BLaER1 treated with 17β-estradiol and CSF1 and Interleukin-3, amounts not matched to agents 10 nM and 100 nM (cell line): ENCODE measurements at regions not wholly inside any gene's neighbourhood (a gene's known extent, or its start where the extent isn't known, plus 50 kb on each side); places are given as distances from the start of the nearest gene placed in this dataset.

Experiments
- H3K27ac ChIP-seq, 11 experiments: shearing (Covaris generic); formaldehyde crosslinking; 2 replicates each; pipeline ENCODE4 v1.8.1; 2022
- H3K27me3 ChIP-seq, 11 experiments: shearing (Covaris generic); formaldehyde crosslinking; 2 replicates each; pipeline ENCODE4 v1.8.1; 2022
- H3K36me3 ChIP-seq, 11 experiments: shearing (Covaris generic); formaldehyde crosslinking; 2 replicates each; pipeline ENCODE4 v1.8.1; 2022
- H3K4me1 ChIP-seq, 10 experiments: shearing (Covaris generic); formaldehyde crosslinking; 2 replicates each; pipeline ENCODE4 v1.8.1; 2022
- H3K4me2 ChIP-seq, 11 experiments: shearing (Covaris generic); formaldehyde crosslinking; 2 replicates each; pipeline ENCODE4 v1.8.1; 2022
- H3K4me3 ChIP-seq, 10 experiments: shearing (Covaris generic); formaldehyde crosslinking; 2 replicates each; pipeline ENCODE4 v1.8.1; 2022
- H3K9ac ChIP-seq, 11 experiments: shearing (Covaris generic); formaldehyde crosslinking; 2 replicates each; pipeline ENCODE4 v1.8.1; 2022
- H3K9me3 ChIP-seq, 11 experiments: shearing (Covaris generic); formaldehyde crosslinking; replicated peaks in 1 of 11; 2 replicates each; pipeline ENCODE4 v1.8.1; 2022
- H4K20me1 ChIP-seq, 11 experiments: shearing (Covaris generic); formaldehyde crosslinking; 2 replicates each; pipeline ENCODE4 v1.8.1; 2022
- Cebpa-rat ChIP-seq, 11 experiments: shearing (Covaris generic); IDR thresholded peaks; 2 replicates each; pipeline ENCODE4 v1.8.1; 2022

DNA sequence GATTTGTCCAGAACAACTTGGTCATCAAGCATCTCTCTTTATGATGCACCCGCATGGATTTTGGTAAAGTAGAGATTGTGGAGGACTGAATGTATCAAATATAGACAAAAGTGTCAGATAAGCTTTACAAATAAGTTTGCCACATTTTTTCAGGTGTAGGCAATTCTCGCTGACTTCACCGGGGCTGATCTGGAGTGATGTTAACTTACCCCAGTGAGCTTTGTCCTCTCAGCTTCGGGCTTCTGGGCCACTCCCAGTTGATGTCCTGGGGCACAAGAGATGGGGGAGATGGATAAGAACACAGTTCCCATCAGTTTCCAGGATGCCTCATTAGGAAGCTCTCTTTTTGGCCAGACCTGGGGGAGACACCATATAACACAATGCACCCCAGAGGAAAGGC is 117.7 kb downstream of the ETS2 start:
- H3K4me1 ChIP-seq, result peaks cover 12 to 35% (median 14%) of the 10 kb centered on the region in 10 experiments
- H3K27me3 ChIP-seq, result peaks cover 0 to 6% (median 0%) of the 10 kb centered on the region in 11 experiments; a peak in 1 of 22 replicates
- H3K9me3 ChIP-seq, result peaks cover 0 to 17% (median 5%) of the 10 kb centered on the region in 11 experiments; a peak in 7 of 22 replicates
- no peak for TF ChIP-seq Cebpa-rat (IDR thresholded peaks at IDR 0.05)
- H3K9ac ChIP-seq, result no peak overlapping the region
- no peak overlapping the region for H3K4me2 ChIP-seq
- H3K27ac ChIP-seq, result no peak overlapping the region
- no peaks in the 10 kb centered on the region for H4K20me1 ChIP-seq
- no peaks in the 10 kb centered on the region for H3K36me3 ChIP-seq
- no peak overlapping the region for H3K4me3 ChIP-seq

DNA sequence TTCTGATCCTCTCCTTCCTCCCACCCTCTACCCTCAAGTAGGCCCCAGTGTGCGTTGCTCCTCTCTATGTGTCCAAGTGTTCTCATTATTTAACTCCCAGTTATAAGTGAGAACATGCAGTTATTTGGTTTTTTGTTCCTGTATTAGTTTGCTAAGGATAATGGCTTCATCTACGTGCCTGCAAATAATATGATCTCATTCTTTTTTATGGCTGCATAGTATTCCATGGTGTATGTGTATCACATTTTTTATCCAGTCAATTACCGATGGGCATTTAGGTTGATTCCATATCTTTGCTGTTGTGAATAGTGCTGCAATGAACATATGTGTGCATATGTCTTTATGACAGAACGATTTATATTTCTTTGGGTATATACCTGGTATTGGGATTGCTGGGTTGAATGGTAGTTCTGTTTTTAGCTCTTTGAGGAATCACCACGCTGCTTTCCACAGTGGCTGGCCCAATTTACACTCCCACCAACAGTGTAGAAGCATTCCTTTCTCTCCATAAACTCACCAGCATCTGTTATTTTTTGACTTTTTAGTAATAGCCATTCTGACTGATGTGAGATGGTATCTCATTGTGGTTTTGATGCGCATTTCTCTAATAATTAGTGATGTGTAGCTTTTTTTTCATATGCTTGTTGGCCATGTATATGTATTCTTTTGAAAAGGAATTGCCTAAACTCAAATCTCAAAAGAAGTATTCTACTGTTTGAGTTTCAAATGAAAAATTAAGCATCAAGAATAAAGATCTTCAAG is 116.9 kb downstream of the ETS2 start:
- no peak for TF ChIP-seq Cebpa-rat (IDR thresholded peaks at IDR 0.05)
- H3K4me2 ChIP-seq, result no peak overlapping the region
- H3K27me3 ChIP-seq, result peaks cover 0 to 6% (median 0%) of the 10 kb centered on the region in 11 experiments; a peak in 1 of 22 replicates
- no peak overlapping the region for H3K4me3 ChIP-seq
- H4K20me1 ChIP-seq, result no peaks in the 10 kb centered on the region
- no peaks in the 10 kb centered on the region for H3K36me3 ChIP-seq
- H3K27ac ChIP-seq, result no peak overlapping the region
- no peak overlapping the region for H3K9ac ChIP-seq
- H3K4me1 ChIP-seq, result peaks cover 12 to 37% (median 14%) of the 10 kb centered on the region in 10 experiments
- H3K9me3 ChIP-seq, result peaks cover 0 to 13% (median 4%) of the 10 kb centered on the region in 11 experiments; a peak in 5 of 22 replicates

DNA sequence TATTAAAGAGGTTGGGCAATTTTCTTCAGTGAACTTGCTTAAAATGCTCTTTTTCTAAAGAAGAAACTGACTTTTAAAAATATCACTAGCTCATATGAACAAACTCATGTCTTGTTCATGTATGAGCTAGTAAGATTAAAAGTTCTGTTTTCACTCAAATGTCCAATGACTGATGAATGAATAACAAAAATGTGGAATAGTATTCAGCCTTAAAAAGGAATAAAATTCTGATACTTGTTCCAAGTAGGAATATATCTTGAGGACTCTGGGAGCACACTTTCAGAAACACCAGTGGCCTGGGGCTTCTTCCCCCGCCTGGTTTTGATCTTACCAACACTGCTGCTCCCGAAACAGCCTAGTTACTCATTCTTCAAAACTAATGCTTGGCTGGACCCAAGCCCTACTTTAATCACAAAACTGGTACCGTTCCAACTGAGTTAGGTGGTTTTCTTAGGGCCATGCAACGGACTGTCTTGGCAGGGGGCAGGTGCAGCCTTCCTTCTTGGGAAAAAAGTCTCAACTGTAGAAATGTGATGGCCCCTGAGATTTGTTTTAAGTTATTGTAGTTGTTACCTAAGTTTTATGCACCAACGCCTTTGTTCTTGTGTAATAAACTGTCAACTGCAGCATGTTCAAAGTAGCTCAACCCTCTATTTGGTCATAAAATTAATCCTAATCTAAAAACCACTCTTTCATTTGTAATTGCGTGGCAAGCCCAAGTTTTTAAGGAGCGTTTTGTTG is 116.0 kb downstream of the ETS2 start:
- Histone ChIP-seq H3K27me3 (peaks cover 0 to 1% (median 0%) of the 10 kb centered on the region in 11 experiments; a peak in 1 of 22 replicates), H3K4me1 (peaks cover 12 to 29% (median 14%) of the 10 kb centered on the region in 10 experiments), H3K36me3 (no peaks in the 10 kb centered on the region), H3K9ac (no peak overlapping the region), H3K27ac (no peak overlapping the region), H3K9me3 (peaks cover 0 to 13% (median 4%) of the 10 kb centered on the region in 11 experiments; a peak in 5 of 22 replicates), H3K4me2 (no peak overlapping the region), H3K4me3 (no peak overlapping the region), H4K20me1 (no peaks in the 10 kb centered on the region)
- TF ChIP-seq Cebpa-rat (IDR thresholded peaks at IDR 0.05), result no peak

DNA sequence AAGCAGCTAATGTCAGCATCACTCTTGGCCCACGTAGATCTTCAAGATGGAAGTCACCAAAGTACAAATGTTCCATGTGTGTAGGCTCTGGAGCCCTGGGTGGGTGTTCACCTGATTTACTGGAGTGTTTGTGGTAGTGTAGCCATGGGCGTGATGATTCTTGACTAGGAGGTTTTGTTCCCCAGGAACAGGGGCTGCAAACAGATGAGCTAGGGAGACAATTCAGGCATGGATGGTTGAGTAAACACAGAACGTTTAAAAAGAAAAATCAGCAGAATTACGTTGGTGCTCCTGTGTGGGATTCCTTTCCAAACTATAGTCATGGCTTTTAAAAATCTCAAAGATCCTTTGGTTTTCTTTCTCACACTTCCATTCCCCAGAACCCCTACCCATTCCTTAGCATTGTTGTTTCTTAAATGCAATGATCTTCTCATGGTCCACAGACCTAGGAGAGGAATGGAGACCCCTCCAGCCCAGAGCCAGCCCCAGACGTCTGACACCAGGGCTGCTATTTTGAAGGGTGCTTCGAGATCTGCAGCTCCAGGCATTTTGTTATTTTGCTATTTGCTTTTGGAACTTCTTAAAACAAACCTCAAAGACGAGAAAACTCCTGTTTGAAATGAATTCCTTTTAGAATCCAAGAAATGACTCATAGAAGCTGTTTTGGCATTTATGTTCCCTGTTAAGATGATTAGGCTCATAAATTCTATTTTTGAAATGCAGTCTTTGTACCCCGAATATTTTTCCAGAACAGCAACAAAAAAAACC is 115.1 kb downstream of the ETS2 start:
- Histone ChIP-seq H3K4me1 (peaks cover 5 to 20% (median 6%) of the 10 kb centered on the region in 10 experiments), H3K9me3 (peaks cover 0 to 13% (median 4%) of the 10 kb centered on the region in 11 experiments; a peak in 4 of 22 replicates), H3K4me2 (no peak overlapping the region), H3K9ac (no peak overlapping the region), H3K27me3 (no peaks in the 10 kb centered on the region), H3K36me3 (no peaks in the 10 kb centered on the region), H4K20me1 (no peaks in the 10 kb centered on the region), H3K4me3 (no peak overlapping the region), H3K27ac (no peak overlapping the region)
- no peak for TF ChIP-seq Cebpa-rat (IDR thresholded peaks at IDR 0.05)

DNA sequence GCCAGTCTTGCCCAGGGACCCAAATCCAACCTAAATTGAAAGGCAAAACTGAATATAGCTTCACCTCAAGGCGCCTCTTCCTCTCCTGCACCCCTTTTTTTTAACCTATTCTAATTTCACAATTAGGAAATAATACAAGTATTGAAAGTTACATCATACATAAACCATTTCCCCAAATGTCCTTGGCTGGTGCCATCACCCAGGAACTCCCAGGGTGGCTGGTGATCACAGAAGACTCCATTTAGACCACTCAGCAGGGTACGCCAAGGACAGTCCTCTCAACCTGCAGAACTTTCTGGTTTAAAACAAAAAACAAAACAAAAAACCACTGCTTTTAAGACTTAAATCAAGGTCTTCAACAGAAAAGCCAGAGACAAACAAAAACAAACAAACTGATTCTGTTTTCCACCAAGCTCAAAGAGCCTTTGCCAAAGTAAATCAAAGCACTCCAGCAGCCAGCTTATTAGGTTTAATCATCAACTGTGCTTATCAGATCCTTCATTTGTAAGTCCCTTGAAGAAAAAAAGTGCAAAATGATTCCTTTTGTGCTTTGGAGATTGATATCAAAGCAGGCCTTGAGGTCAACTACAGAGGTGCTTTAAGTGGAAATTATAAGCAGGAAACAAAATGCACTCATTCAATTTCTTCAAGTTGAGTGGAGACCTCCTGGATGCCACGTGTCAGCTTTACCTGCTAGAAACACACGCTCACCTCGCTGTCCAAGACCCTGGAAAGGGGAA is 113.0 kb downstream of the ETS2 start:
- Histone ChIP-seq H3K27ac (no peak overlapping the region), H3K36me3 (no peaks in the 10 kb centered on the region), H3K4me1 (peaks cover 0 to 19% (median under 1%) of the 10 kb centered on the region in 10 experiments; a peak in 11 of 20 replicates)

DNA sequence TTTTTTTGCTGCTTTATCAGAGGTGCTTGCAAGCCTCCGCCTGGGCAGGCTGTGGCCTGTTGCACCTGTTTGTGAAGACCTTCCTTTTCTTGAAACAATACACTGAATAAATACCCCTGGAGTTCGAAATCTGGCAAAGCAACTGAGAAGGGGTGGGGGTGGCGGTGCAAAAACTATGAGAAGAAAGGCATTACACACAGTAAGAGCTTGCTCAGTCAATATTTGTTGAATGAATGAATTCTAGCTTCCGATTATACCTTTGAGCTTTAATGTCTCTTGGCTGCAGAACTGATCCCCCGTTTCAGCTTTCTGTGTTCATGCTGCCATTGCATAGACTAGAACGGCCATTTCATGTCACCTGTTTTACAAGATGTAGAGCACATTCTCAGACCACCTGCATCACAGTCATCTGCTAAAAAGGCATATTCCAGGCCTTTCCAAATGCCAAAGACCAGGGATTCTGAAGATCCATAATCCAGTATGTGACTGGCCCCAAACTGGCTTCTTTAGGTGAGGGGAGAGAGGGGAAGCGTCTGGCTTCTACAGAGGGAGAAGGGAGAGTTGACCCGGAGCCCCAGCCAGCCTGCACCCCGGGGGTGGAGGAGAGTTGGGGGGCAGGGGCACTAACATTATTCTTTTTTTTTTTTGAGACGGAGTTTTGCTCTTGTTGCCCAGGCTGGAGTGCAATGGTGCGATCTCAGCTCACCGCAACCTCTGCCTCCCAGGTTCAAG is 111.5 kb downstream of the ETS2 start:
- Histone ChIP-seq H3K9me3 (peaks cover 0 to 1% (median 0%) of the 10 kb centered on the region in 11 experiments; a peak in 1 of 22 replicates), H3K27ac (no peak overlapping the region), H3K4me2 (no peak overlapping the region), H4K20me1 (no peaks in the 10 kb centered on the region), H3K4me1 (peaks cover 8 to 31% (median 12%) of the 10 kb centered on the region in 10 experiments), H3K36me3 (no peaks in the 10 kb centered on the region), H3K4me3 (no peak overlapping the region), H3K27me3 (peaks cover 0 to 6% (median 0%) of the 10 kb centered on the region in 11 experiments; a peak in 1 of 22 replicates), H3K9ac (no peak overlapping the region)
- TF ChIP-seq Cebpa-rat (IDR thresholded peaks at IDR 0.05), result no peak

More for the DNA sequence above, 113.0 kb downstream of the ETS2 start:
- H3K4me2 ChIP-seq, result peak overlapping the region in 4 of 11 experiments; percentile 21 to 40 (median 27); a peak in 6 of 22 replicates
- no peaks in the 10 kb centered on the region for H3K27me3 ChIP-seq
- H3K4me3 ChIP-seq, result no peak overlapping the region
- H3K9me3 ChIP-seq, result peaks cover 0 to 13% (median 2%) of the 10 kb centered on the region in 11 experiments; a peak in 3 of 22 replicates
- H3K9ac ChIP-seq, result no peak overlapping the region
- TF ChIP-seq Cebpa-rat (IDR thresholded peaks at IDR 0.05), result no peak
- H4K20me1 ChIP-seq, result no peaks in the 10 kb centered on the region

DNA sequence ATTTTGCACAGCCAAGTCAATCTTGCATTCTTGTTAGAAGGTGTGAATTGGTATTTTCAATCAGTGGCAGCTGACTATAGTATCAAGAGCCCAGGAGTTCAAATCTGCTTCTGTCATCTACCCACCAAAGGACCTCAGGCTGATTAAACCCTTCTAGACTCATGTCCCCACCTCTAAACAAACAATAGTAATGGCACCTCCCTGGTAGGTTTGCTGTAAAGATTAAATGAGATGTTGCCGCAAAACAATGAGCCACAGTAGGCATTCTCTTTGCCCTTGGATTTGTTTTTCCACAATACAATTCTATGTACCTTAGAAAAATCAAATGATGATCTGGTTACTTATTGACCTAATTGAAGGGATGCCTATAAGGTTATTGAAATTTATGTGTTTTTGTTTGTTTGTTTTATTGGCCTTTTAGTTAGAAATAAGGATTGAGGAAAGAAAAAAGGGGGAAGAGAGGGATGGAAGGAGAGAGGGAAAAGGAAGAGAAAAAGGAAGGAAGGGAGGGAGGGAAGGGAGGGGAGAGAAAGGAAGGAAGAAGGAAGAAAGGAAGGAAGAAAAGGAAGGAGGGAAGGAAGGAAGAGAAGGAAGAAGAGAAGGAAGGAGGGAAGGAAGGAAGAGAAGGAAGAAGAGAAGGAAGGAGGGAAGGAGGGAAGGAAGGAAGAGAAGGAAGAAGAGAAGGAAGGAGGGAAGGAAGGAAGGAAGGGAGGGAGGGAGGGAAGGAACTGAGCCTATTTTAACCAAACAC is 110.7 kb downstream of the ETS2 start:
- H3K4me2 ChIP-seq, result no peak overlapping the region
- H3K9ac ChIP-seq, result no peak overlapping the region
- H4K20me1 ChIP-seq, result no peaks in the 10 kb centered on the region
- H3K27me3 ChIP-seq, result peaks cover 0 to 6% (median 0%) of the 10 kb centered on the region in 11 experiments; a peak in 1 of 22 replicates
- no peaks in the 10 kb centered on the region for H3K36me3 ChIP-seq
- H3K27ac ChIP-seq, result no peak overlapping the region
- no peak for TF ChIP-seq Cebpa-rat (IDR thresholded peaks at IDR 0.05)
- no peak overlapping the region for H3K4me3 ChIP-seq
- H3K4me1 ChIP-seq, result peaks cover 8 to 31% (median 12%) of the 10 kb centered on the region in 10 experiments
- H3K9me3 ChIP-seq, result no peaks in the 10 kb centered on the region
